COR-L47 (cell line): ENCODE measurements at regions not wholly inside any gene's neighbourhood (a gene's known extent, or its start where the extent isn't known, plus 50 kb on each side); places are given as distances from the start of the nearest gene placed in this dataset.

Experiments
- DNase-seq: peaks from one replicate; lab custom pipeline; 2025; lab: John Stamatoyannopoulos, UW

- no peak for DNase-seq
Observed at GRCh38 chr9:105146677-105147076, 97.8 kb upstream of the SLC44A1 start.

GRCh38 chr9:105147110-105147871 lies 97.2 kb upstream of the SLC44A1 start:
- no peak for DNase-seq

GRCh38 chr9:105148328-105149006 lies 96.0 kb upstream of the SLC44A1 start:
- DNase-seq, result no peak

GRCh38 chr9:105150991-105151685 lies 93.3 kb upstream of the SLC44A1 start:
- peak; percentile 23 for DNase-seq

- DNase-seq, result no peak
Observed at GRCh38 chr9:105151686-105151995, 92.8 kb upstream of the SLC44A1 start.

GRCh38 chr9:105154723-105155191 lies 89.7 kb upstream of the SLC44A1 start:
- DNase-seq, result no peak

- DNase-seq, result peak; percentile 61
Observed at GRCh38 chr9:105157171-105157583, 87.3 kb upstream of the SLC44A1 start.

- DNase-seq, result no peak
Observed at GRCh38 chr9:105158020-105158419, 86.4 kb upstream of the SLC44A1 start.

- no peak for DNase-seq
Observed at GRCh38 chr9:105158898-105159297, 85.6 kb upstream of the SLC44A1 start.

GRCh38 chr9:105168870-105169319 lies 75.6 kb upstream of the SLC44A1 start:
- no peak for DNase-seq

GRCh38 chr9:105171076-105171475 lies 73.4 kb upstream of the SLC44A1 start:
- DNase-seq, result no peak

- no peak for DNase-seq
Observed at GRCh38 chr9:105171589-105171988, 72.9 kb upstream of the SLC44A1 start.

- no peak for DNase-seq
Observed at GRCh38 chr9:105172436-105172835, 72.0 kb upstream of the SLC44A1 start.

- DNase-seq, result peak; percentile 84
Observed at GRCh38 chr9:105173306-105173705, 71.1 kb upstream of the SLC44A1 start.

GRCh38 chr9:105173826-105174225 lies 70.6 kb upstream of the SLC44A1 start:
- DNase-seq, result no peak

GRCh38 chr9:105176194-105176593 lies 68.3 kb upstream of the SLC44A1 start:
- DNase-seq, result no peak

- no peak for DNase-seq
Observed at GRCh38 chr9:105178076-105178475, 66.4 kb upstream of the SLC44A1 start.

GRCh38 chr9:105187781-105188180 lies 56.7 kb upstream of the SLC44A1 start:
- no peak for DNase-seq

GRCh38 chr9:105188746-105189145 lies 55.7 kb upstream of the SLC44A1 start:
- no peak for DNase-seq

- DNase-seq, result no peak
Observed at GRCh38 chr9:105191508-105192121, 52.8 kb upstream of the SLC44A1 start.

- no peak for DNase-seq
Observed at GRCh38 chr9:105193560-105193959, 50.9 kb upstream of the SLC44A1 start.

GRCh38 chr9:105194234-105194633 lies 50.2 kb upstream of the SLC44A1 start:
- no peak for DNase-seq
